Inflammatory macrophage treated with lipopolysaccharide for 1 hour (primary cell): ENCODE measurements at regions not wholly inside any gene's neighbourhood (a gene's known extent, or its start where the extent isn't known, plus 50 kb on each side); places are given as distances from the start of the nearest gene placed in this dataset.
"Not testable (repeated sequence)": the region's sequence is repeated elsewhere in the genome, so short reads cannot be mapped to it uniquely, and the experiment has no call there.

Experiments
- DNase-seq, 2 donors: peaks; one replicate each; pipeline ENCODE4 v3.0.0-alpha.2; 2020 to 2022

- DNase-seq: not testable (repeated sequence)
Measured at GRCh38 chr1:144516172-144516571, 54.7 kb upstream of the NBPF15 start.

- DNase-seq: not testable (repeated sequence)
Measured at GRCh38 chr1:144516906-144517305, 55.4 kb upstream of the NBPF15 start.

DNA sequence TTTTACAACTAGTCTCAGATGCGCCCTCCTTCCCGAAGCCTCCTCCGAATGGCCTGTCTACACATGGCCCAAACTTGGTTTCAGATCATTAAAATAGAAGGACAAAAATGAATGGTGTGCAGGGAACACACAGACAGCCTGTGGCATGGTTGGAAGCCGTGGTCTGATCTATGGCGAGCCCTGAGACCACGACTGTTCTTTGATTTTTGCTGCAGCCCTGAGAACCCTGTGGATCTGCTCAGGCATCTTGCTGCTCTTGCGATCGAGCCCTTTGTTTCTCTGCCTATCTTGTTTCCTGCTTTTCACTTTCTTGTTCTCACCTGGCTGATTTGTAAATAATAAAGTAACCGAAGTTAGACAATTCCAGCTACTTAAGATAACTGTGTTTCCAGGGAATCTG, 57.0 kb upstream of the NBPF15 start:
- DNase-seq: not testable (repeated sequence)

GRCh38 chr1:144519528-144520189, 58.2 kb upstream of the NBPF15 start:
- not testable (repeated sequence) for DNase-seq

DNA sequence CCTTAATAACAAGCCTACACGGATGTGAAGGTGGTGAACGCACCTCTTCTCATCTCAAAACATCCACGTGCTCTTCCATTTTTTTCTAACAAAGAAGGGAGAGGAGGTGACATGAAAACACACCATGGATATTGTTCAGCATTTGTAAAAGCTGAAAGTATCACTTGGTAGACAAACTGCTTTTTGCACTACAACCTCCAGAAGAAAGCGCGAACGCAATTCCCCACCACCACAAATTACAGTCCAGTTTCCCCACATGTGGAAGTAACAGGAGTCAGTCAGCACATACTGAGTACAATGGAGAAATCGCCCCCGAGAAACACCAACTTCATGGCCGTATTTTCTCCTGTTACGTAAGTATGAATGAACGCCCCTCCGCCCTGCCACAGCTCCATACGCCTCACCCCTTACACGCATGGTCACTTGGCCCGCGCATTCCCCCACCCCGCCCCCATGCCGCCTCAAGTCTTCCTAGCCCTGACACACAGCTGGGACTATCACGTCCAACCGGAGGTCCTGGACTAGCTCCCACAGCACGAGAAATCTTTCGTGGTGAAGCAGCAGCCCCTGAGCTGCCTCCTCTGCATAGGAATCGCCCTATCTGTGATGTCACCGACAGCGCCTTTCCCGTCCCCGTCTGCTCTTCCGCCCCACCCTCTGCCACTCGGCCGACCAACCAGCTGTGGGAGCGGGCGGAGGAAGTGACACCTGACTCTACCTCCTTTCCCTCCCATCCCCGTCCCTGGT, 62.4 kb upstream of the NBPF15 start:
- DNase-seq: peak; percentile 0 to 5

DNA sequence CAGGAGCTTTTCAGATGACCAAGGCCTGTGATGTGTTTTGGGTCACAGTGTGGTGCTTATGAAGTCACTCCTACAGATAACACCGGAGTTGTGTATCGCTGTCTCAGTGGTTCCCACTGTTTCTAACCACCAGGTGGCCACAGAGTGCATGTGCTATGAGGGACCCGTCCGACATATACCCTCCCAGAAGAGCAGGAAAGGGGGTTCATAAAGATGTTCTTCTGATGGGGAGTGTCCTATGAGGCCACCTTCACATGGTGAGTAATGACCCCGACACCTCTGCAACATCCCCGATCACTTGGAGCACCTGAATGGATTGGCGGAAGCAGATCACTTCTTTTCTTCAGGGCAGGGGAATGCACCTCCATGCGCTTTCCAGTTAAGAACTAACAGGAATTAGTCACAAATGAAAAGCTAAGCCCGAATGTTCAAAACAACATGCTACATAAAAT, 60.5 kb upstream of the PPIAL4F start:
- not testable (repeated sequence) for DNase-seq

DNA sequence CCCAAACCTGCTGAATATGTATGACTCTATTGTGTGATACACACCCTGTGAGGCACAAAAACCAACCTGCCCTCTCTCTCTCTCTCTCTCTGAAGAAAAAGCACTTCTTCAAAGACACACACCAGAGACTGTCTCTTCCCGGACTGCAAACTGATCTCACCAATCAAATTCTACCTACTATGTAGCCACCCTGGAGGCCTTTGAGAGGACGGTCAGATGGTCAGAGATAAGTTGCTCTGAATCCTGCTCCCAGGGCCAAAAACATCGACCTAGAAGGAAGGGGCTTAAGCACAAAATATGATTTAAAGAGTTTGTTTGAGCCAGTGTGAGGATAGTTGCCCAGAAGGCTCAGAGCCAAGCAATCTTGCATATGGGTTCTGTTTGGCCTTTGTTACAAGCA, 59.2 kb upstream of the PPIAL4F start:
- DNase-seq: not testable (repeated sequence)

DNA sequence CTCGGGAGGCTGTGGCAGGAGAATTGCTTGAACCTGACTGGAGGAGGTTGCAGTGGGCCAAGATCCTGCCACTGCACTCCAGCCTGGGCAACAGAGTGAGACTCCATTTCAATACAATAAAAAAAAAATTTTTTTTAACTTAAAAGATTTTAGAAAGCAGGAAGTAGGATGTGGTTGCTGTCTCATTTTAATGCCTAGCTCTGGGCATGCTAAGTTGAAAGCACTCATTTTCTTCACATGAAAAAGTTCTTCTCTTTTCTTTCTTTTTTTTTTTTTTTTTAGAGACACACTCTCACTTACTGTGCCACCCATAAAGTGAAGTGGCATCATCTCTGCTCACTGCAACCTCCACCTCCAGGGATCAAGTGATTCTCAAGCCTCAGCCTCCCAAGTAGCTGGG, 58.4 kb upstream of the PPIAL4F start:
- DNase-seq: not testable (repeated sequence)

DNA sequence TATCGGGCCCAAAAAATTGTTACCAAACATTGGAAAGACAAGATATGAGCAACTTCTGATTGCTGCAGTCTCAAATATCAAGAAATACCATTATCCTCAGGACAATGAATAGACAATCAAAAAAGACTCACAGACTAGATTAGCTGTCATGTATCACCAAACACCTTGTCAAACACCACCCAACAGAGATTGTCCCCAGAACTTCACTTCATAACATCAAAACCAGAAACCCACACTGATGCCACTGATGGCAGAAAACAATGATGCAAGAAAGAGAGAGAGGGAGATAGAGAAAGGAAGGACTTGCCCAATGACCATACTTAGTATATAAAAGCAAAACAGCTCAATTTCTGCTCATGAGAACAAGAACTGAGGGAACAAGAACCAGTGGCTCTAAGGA, 56.0 kb upstream of the PPIAL4F start:
- not testable (repeated sequence) for DNase-seq

DNA sequence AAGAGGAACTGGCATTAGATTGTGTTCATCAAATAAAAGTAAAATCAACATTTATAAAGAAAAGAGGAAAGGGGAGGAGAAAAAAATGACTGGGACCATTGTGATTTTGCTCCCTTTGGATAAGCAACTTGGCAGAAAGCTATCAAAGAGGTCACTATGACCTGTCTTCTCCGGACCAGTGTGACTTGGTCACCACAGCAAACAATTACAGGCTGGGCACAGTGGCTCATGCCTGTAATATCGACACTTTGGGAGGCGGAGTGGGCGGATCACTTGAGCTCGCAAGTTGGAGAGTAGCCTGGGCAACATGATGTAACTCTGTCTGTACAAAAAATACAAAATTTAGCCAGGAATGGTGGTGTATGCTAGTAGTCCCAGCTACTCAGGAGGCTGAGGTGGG, 55.5 kb upstream of the PPIAL4F start:
- peak; percentile 0 to 19 for DNase-seq

DNA sequence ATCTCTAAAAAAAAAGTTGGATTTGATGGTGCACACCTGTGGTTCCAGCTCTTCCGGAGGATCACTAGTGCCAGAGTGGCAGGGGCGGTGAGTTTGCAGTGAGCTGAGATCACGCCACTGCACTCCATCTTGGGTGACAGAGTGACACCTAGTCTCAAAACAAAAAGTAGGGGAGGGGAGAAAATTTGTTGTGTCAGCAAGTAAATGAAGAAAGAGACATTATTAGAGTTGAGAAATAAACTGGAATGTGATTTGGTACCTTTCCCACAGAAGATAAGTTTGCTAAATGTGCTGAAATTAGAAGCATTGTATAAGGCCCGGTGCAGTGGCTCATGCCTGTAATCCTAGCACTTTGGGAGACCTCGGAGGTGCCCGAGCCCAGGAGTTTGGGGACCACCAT, 54.0 kb upstream of the PPIAL4F start:
- DNase-seq: not testable (repeated sequence)

DNA sequence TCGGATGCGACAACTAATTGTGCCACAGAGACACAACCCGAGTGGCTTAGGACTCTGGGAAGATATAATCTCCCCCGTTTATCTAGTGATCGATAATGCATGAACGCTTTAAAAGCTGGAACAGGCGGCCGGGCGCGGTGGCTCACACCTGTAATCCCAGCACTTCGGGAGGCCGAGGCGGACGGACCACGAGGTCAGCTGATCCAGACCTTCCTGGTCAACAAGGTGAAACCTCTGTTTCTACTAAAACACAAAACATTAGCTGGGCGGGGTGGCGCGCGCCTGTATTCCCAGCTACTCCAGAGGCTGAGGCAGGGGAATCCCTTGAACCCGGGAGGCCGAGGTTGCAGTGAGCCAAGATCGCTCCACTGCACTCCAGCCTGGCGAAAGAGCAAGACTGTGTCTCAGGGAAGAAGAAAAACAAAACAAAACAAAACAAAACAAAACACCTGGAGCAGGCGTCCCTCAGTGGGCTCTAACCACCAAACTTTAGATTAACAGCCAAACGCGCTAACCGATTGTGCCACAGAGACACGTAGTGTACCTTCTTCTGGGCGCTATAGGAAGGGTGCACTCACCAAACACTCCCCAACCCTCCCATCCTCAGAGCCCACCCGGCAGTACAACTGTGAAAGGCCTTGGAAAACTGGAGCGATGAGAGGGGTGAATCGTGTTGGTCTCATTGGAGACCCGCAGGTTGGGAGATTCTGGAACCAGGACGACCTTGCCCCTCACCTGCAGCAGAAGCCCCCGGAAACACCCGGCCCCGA, 53.3 kb upstream of the PPIAL4F start:
- DNase-seq: not testable (repeated sequence)
